ENCODE measurements at regions not wholly inside any gene's neighbourhood (a gene's known extent, or its start where the extent isn't known, plus 50 kb on each side); places are given as distances from the start of the nearest gene placed in this dataset.

DNA sequence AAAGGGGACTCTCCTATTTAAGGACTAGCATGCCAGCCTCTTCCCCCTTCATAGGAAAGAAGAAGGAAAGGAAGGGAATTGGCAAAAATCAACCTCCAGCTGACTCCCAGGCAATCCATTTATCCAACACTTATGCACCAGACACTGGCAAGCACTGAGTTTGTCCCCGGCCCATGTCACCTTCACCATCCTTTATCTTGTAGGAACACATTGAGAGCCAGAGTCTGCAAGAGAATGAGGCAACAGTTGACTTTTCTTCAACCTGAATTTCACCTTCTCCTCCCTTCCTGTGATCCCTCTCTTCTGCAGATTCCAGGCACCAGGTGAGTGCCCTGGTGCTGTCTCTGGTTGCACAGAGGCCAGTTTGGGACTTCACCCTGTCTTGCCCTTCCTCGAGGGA lies 264.3 kb upstream of the ECI2 start:
- WGBS, 2 experiments (ENCODE audit: insufficient coverage in 2 of 2) = 76 to 94% methylated on average over 2 of the region's 2 CpGs
- Histone ChIP-seq H3K4me3 (ENCODE audit: extremely low read depth, insufficient read depth, low read length, poor library complexity, severe bottlenecking) (no peak overlapping the region), H3K4me1 (ENCODE audit: control insufficient read depth, insufficient read depth, low read length, poor library complexity, severe bottlenecking) (peaks cover 5% of the 10 kb centered on the region), H3K27ac (ENCODE audit: low read depth, low read length, severe bottlenecking) (no peak overlapping the region), H3K9me3 (ENCODE audit: control insufficient read depth, low read length) (no peaks in the 10 kb centered on the region), H3K36me3 (ENCODE audit: control insufficient read depth, insufficient read depth, low read length) (no peaks in the 10 kb centered on the region)

DNA sequence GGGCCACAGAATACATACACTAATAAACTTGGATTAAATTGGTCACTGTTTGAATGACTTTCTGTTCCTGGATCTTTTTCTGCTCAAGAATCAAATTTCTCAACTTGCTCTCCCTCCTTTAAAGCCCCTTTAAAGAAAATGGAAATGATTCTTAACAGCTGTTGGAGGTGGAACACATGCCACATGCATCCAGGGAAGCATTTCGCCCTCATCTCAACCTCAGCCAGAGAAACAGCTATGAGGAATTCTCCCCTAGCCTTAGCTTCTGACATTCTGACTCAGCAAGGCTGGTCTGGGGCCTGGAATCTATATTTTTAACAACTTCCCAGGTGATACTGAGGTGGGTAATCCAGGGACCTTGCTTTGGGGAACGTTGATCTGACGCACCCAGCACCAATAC lies 263.4 kb upstream of the ECI2 start:
- no peak overlapping the region for H3K4me3 ChIP-seq (ENCODE audit: extremely low read depth, insufficient read depth, low read length, poor library complexity, severe bottlenecking)
- H3K9me3 ChIP-seq (ENCODE audit: control insufficient read depth, low read length) = no peaks in the 10 kb centered on the region
- peaks cover 5% of the 10 kb centered on the region for H3K4me1 ChIP-seq (ENCODE audit: control insufficient read depth, insufficient read depth, low read length, poor library complexity, severe bottlenecking)
- 96 to 100% methylated on average over 2 to 3 of the region's 3 CpGs for WGBS, 2 experiments (ENCODE audit: insufficient coverage in 2 of 2)
- H3K27ac ChIP-seq (ENCODE audit: low read depth, low read length, severe bottlenecking) = no peak overlapping the region
- H3K36me3 ChIP-seq (ENCODE audit: control insufficient read depth, insufficient read depth, low read length) = no peaks in the 10 kb centered on the region

DNA sequence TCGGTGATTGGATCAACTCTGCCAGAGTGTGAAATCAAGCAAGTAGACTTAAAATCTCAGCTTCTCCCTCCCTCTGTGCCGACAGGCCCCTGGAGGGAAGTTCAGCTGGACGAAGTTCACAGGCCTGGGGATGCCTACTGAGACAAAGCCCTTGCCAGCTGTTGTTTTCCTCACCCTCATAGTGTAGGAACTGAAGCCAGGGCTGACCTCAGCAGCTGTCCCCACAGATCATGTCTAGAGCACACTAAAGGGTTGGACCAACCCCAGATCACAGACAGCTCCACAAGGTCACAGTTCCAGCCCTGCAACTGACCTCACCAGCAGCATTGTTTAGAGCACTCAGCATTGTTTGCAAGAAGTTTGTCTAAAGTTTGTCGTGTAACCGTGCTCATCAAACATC lies 261.9 kb upstream of the ECI2 start:
- WGBS, 2 experiments (ENCODE audit: insufficient coverage in 2 of 2) = 91% methylated on average over 3 of the region's 5 CpGs
- no peaks in the 10 kb centered on the region for H3K9me3 ChIP-seq (ENCODE audit: control insufficient read depth, low read length)
- H3K27ac ChIP-seq (ENCODE audit: low read depth, low read length, severe bottlenecking) = no peak overlapping the region
- H3K36me3 ChIP-seq (ENCODE audit: control insufficient read depth, insufficient read depth, low read length) = no peaks in the 10 kb centered on the region
- H3K4me3 ChIP-seq (ENCODE audit: extremely low read depth, insufficient read depth, low read length, poor library complexity, severe bottlenecking) = no peak overlapping the region
- no peaks in the 10 kb centered on the region for H3K4me1 ChIP-seq (ENCODE audit: control insufficient read depth, insufficient read depth, low read length, poor library complexity, severe bottlenecking)

DNA sequence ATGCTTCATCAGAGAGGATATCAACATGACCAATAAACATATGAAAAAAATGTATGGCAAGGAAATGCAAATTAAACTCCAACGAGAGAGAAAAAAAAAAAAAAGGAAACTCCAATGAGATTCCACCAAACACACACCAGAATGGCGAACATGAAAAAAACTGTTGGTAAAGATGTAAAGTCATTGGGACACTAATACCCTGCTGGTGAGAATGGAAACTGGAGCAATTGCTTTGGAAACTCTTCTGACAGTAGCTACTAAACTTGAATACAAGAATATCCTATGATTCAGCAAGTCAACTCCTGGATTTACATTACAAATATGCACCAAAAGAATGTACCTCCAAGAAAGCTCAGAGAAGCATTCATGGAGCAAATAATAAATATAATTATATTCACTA lies 260.7 kb upstream of the ECI2 start:
- Histone ChIP-seq H3K4me1 (ENCODE audit: control insufficient read depth, insufficient read depth, low read length, poor library complexity, severe bottlenecking) (no peaks in the 10 kb centered on the region), H3K27ac (ENCODE audit: low read depth, low read length, severe bottlenecking) (no peak overlapping the region), H3K36me3 (ENCODE audit: control insufficient read depth, insufficient read depth, low read length) (no peaks in the 10 kb centered on the region), H3K4me3 (ENCODE audit: extremely low read depth, insufficient read depth, low read length, poor library complexity, severe bottlenecking) (no peak overlapping the region), H3K9me3 (ENCODE audit: control insufficient read depth, low read length) (no peaks in the 10 kb centered on the region)
- no CpG with 5 or more reads among the region's 2 CpGs for WGBS, 2 experiments (ENCODE audit: insufficient coverage in 2 of 2)

DNA sequence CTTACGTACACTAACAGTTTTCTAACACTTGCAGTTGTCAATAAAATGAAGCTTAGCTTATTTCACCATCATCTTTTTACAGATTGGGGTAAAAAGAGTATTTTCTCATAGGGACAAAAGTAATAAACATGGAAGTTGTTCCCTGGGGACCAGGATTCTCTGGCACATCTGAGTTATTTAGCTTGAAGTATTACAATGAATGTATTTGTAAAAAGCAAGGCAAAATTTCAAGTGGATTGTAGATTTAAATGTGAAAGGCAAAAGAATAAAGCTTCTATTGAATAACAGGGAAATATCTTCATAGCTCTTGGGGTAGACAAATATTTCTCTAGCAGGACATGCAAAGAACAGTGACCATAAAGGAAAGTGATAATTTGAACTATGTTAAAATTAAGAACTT lies 260.0 kb upstream of the ECI2 start:
- no peaks in the 10 kb centered on the region for H3K4me1 ChIP-seq (ENCODE audit: control insufficient read depth, insufficient read depth, low read length, poor library complexity, severe bottlenecking)
- H3K36me3 ChIP-seq (ENCODE audit: control insufficient read depth, insufficient read depth, low read length) = no peaks in the 10 kb centered on the region
- no peak overlapping the region for H3K4me3 ChIP-seq (ENCODE audit: extremely low read depth, insufficient read depth, low read length, poor library complexity, severe bottlenecking)
- no CpG with 5 or more reads among the region's 1 CpG for WGBS, 2 experiments (ENCODE audit: insufficient coverage in 2 of 2)
- no peaks in the 10 kb centered on the region for H3K9me3 ChIP-seq (ENCODE audit: control insufficient read depth, low read length)
- H3K27ac ChIP-seq (ENCODE audit: low read depth, low read length, severe bottlenecking) = no peak overlapping the region

DNA sequence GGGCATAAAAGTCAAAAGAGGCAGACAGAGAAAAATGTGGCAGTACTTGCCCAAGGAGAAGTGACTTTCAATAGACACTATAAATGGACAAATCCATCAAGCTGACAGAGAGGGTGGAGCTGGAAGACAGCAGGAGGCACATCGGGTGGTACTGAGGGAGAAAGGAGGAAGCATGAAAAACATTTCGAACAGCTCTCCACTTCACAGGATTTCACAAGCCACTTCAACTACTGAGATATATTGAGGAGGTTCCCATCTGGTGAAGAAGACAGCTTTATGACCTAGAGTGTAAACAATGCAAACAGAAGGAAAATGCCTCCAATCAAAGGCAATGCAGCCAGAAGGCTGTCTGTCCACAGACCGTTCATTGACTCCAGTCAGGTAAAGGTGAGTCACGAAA lies 259.4 kb upstream of the ECI2 start:
- no peaks in the 10 kb centered on the region for H3K36me3 ChIP-seq (ENCODE audit: control insufficient read depth, insufficient read depth, low read length)
- 71 to 72% methylated on average over 2 of the region's 4 CpGs for WGBS, 2 experiments (ENCODE audit: insufficient coverage in 2 of 2)
- no peaks in the 10 kb centered on the region for H3K9me3 ChIP-seq (ENCODE audit: control insufficient read depth, low read length)
- H3K4me1 ChIP-seq (ENCODE audit: control insufficient read depth, insufficient read depth, low read length, poor library complexity, severe bottlenecking) = no peaks in the 10 kb centered on the region
- H3K4me3 ChIP-seq (ENCODE audit: extremely low read depth, insufficient read depth, low read length, poor library complexity, severe bottlenecking) = no peak overlapping the region
- no peak overlapping the region for H3K27ac ChIP-seq (ENCODE audit: low read depth, low read length, severe bottlenecking)

DNA sequence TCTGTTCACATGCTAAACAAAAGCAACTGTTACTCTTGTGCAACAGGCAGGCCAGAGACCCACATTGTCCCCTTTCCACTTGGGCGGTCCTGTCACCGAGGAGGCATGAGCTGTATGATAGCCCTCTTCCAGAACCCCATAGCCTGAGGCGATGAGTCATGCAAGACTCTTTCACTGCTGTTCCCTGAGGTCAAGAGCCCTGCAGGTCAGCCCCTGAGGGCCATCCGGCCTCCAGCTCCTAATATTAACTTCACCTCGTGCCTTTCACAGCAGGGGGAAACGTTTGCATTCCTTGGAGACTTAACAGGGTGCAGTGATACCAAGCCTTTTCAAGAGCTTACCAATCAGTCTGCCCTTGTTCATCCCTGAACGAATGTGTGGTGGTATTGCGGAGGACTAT lies 253.3 kb upstream of the ECI2 start:
- 49 to 50% methylated on average over 4 to 7 of the region's 8 CpGs for WGBS, 2 experiments (ENCODE audit: insufficient coverage in 2 of 2)
- no peaks in the 10 kb centered on the region for H3K36me3 ChIP-seq (ENCODE audit: control insufficient read depth, insufficient read depth, low read length)
- peaks cover 7% of the 10 kb centered on the region for H3K4me1 ChIP-seq (ENCODE audit: control insufficient read depth, insufficient read depth, low read length, poor library complexity, severe bottlenecking)
- no peak overlapping the region for H3K27ac ChIP-seq (ENCODE audit: low read depth, low read length, severe bottlenecking)
- no peak overlapping the region for H3K4me3 ChIP-seq (ENCODE audit: extremely low read depth, insufficient read depth, low read length, poor library complexity, severe bottlenecking)
- peaks cover 22% of the 10 kb centered on the region for H3K9me3 ChIP-seq (ENCODE audit: control insufficient read depth, low read length)

DNA sequence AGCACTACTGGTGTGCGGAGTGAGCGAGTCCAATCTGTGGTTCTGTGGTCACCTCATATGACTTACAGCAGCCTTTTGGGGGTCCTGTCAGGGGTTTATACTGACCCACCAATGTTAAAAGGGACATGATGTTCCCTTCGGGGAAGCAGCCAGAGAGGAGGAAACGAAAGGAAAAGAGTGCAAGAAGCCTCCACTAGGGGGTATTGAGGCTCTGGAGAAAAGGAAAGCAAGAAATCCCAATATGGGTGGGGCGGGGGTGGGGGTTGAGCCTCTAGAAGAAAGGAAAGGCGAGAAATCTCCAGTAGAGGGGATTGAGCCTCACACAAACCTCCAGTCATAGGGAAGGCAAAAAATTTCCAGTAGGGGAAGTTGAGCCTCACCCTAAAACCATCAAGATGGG lies 249.3 kb upstream of the ECI2 start:
- WGBS, 2 experiments (ENCODE audit: insufficient coverage in 2 of 2) = 92 to 98% methylated on average over 4 of the region's 6 CpGs
- Histone ChIP-seq H3K36me3 (ENCODE audit: control insufficient read depth, insufficient read depth, low read length) (no peaks in the 10 kb centered on the region), H3K4me3 (ENCODE audit: extremely low read depth, insufficient read depth, low read length, poor library complexity, severe bottlenecking) (no peak overlapping the region), H3K4me1 (ENCODE audit: control insufficient read depth, insufficient read depth, low read length, poor library complexity, severe bottlenecking) (peaks cover 7% of the 10 kb centered on the region), H3K27ac (ENCODE audit: low read depth, low read length, severe bottlenecking) (no peak overlapping the region), H3K9me3 (ENCODE audit: control insufficient read depth, low read length) (peaks cover 35% of the 10 kb centered on the region)

DNA sequence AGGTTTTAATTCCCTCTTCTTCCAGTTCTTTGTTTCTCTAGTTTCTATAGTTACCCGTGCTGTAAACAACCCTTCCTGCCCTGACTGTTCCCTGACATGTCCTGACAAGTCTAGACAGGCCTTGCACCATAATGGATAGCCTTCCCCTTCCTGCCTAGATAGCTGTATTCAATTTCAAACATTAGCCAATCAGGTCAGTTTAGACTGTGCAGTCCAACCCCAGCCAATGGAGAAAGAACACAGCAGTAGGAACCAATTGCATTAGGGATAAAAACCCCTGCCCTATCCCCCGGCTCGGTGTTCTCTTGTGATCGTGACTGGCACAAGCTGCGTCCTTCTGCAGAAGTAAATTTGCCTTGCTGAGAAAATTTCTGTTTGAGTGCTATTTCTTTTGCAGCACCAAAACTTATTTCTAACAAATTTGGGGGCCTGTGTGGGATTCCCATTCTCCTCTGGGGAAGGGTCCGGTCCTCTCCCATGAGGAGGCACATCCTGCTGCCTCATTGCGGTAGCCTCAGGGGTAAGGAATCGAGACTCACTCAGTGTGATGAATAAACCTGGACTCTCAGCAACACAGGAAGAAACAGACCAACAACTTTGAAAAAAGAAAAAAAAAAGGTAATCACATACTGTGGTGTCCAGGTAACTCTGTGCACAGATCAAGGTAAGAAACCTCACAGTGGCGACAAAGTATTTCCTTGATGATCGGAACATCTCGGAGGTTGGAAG lies 248.7 kb upstream of the ECI2 start:
- no peak overlapping the region for H3K4me3 ChIP-seq (ENCODE audit: extremely low read depth, insufficient read depth, low read length, poor library complexity, severe bottlenecking)
- H3K27ac ChIP-seq (ENCODE audit: low read depth, low read length, severe bottlenecking) = no peak overlapping the region
- WGBS, 2 experiments (ENCODE audit: insufficient coverage in 2 of 2) = 90 to 96% methylated on average over 8 to 9 of the region's 11 CpGs
- peaks cover 35% of the 10 kb centered on the region for H3K9me3 ChIP-seq (ENCODE audit: control insufficient read depth, low read length)
- H3K36me3 ChIP-seq (ENCODE audit: control insufficient read depth, insufficient read depth, low read length) = no peaks in the 10 kb centered on the region
- H3K4me1 ChIP-seq (ENCODE audit: control insufficient read depth, insufficient read depth, low read length, poor library complexity, severe bottlenecking) = peaks cover 7% of the 10 kb centered on the region

DNA sequence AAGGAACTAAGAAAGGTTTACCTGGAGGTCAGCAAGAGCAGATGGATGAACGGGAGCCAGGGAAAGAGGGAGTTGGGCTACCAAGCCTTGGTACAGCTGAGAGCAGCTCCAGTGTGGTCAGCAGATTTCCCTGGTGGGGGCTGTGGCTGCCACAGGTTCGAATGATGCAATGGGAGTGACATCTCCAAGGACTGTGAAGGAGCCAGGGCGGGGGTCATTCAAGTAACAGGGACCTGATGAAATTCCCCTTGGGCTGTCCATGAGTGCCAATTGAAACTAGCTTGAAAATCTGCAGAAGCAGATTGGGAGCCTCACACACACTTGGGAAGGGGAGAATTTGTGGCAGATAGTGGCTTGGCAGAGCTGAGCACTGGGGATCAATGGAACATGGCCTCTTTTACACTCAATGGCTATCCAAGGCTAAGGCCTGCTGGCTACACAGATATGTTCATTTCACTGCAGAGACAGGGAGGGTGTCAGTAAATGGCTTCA lies 247.0 kb upstream of the ECI2 start:
- WGBS, 2 experiments (ENCODE audit: insufficient coverage in 2 of 2) = 83 to 95% methylated on average over 3 of the region's 3 CpGs
- H3K27ac ChIP-seq (ENCODE audit: low read depth, low read length, severe bottlenecking) = no peak overlapping the region
- H3K36me3 ChIP-seq (ENCODE audit: control insufficient read depth, insufficient read depth, low read length) = no peaks in the 10 kb centered on the region

DNA sequence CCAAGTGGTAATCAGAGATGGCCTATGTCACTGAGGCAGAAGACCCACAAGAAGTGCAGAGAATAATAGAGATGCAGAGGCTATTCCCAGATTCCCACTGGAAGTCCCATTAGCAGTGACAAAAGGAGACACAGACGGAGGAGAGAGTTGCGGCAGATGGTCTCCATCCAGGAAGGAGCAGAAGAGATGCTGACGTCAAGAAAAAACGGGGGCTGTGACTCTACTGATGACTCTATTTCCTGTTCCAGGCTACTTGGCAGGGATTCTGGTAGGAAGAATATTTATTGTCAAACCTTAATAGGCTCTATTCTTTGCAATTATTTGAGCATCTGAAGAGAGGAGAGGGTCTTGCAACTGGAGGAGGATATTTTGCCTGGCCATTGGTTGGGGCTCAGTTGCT lies 246.0 kb upstream of the ECI2 start:
- no peak overlapping the region for H3K4me3 ChIP-seq (ENCODE audit: extremely low read depth, insufficient read depth, low read length, poor library complexity, severe bottlenecking)
- no peaks in the 10 kb centered on the region for H3K4me1 ChIP-seq (ENCODE audit: control insufficient read depth, insufficient read depth, low read length, poor library complexity, severe bottlenecking)
- no peaks in the 10 kb centered on the region for H3K36me3 ChIP-seq (ENCODE audit: control insufficient read depth, insufficient read depth, low read length)
- H3K9me3 ChIP-seq (ENCODE audit: control insufficient read depth, low read length) = peaks cover 35% of the 10 kb centered on the region
- no peak overlapping the region for H3K27ac ChIP-seq (ENCODE audit: low read depth, low read length, severe bottlenecking)
- 74 to 97% methylated on average over 3 to 4 of the region's 4 CpGs for WGBS, 2 experiments (ENCODE audit: insufficient coverage in 2 of 2)

More for the DNA sequence above, 247.0 kb upstream of the ECI2 start:
- peaks cover 35% of the 10 kb centered on the region for H3K9me3 ChIP-seq (ENCODE audit: control insufficient read depth, low read length)
- no peaks in the 10 kb centered on the region for H3K4me1 ChIP-seq (ENCODE audit: control insufficient read depth, insufficient read depth, low read length, poor library complexity, severe bottlenecking)
- no peak overlapping the region for H3K4me3 ChIP-seq (ENCODE audit: extremely low read depth, insufficient read depth, low read length, poor library complexity, severe bottlenecking)
